Ishikawa (cell line): ENCODE measurements at regions not wholly inside any gene's neighbourhood (a gene's known extent, or its start where the extent isn't known, plus 50 kb on each side); places are given as distances from the start of the nearest gene placed in this dataset.

Experiments used
- CEBPB ChIP-seq: IDR thresholded peaks from 2 replicates; pipeline ENCODE4 v1.6.1; 2012
- RAD21 ChIP-seq: IDR thresholded peaks from 2 replicates; pipeline ENCODE4 v1.6.1; 2012; ENCODE audit warnings: low read depth
- TAF1 ChIP-seq: IDR thresholded peaks from 2 replicates; pipeline ENCODE4 v1.6.1; 2012; ENCODE audit warnings: low read depth, mild to moderate bottlenecking
- YY1 ChIP-seq: IDR thresholded peaks from 2 replicates; pipeline ENCODE4 v1.6.1; 2012; ENCODE audit warnings: low read depth
- ZBTB7A ChIP-seq: IDR thresholded peaks from 2 replicates; pipeline ENCODE4 v1.6.1; 2012; ENCODE audit warnings: low read depth

GRCh38 chr1:149176453-149177316 lies 73.3 kb upstream of the NBPF9 start:
- peak; percentile 16; the same call in 1 of the 2 replicates for TF ChIP-seq TAF1
- peak; percentile 61; the same call in 1 of the 2 replicates for TF ChIP-seq YY1
- TF ChIP-seq CEBPB: peak; percentile 60; the same call in 1 of the 2 replicates
- TF ChIP-seq ZBTB7A: peak; percentile 57; the same call in 1 of the 2 replicates

- peak; percentile 4; the same call in 1 of the 2 replicates for TF ChIP-seq RAD21
- peak; percentile 69 for TF ChIP-seq TAF1
Observed at GRCh38 chr1:149390173-149390926, 84.5 kb upstream of the NBPF19 start.
